ENCODE measurements at regions not wholly inside any gene's neighbourhood (a gene's known extent, or its start where the extent isn't known, plus 50 kb on each side); places are given as distances from the start of the nearest gene placed in this dataset.

DNA sequence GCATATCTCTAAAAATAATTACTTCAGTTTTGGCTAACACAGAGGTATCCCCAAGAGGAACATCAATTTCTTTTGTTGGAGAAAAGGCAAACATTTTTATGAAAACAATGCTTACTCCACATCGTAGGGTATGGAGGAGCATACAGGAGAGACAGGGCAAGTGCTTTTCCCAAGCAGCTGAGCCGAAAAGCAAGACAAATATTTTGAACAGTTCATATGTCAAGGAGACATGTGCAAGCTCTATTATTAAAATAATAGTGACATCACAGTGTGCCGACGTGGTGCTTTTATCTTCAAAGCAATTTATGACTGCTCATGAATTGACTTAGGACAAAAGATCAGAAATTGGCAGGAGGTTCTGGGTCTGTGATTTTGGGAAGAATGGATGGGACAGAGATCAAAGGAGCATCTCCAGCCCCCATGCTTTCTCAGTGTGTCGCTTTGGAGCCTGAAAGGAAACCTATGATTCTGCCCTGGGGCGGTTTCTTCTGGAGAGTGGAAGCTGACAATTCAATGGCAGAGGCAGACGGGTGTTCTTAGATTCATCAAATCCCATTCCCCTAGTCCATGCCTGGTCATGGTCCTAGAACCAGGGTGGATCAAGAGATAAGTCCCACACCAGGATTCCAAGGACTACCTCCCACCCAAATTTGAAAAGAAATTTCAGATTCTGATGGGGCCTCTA is 97.1 kb downstream of the JCAD start:
- no peaks in the 10 kb centered on the region for H3K36me3 ChIP-seq (ENCODE audit: insufficient read depth, low read length)
- peaks cover 2% of the 10 kb centered on the region for H3K27me3 ChIP-seq (ENCODE audit: insufficient read depth, low read length)
- H2AFZ ChIP-seq (ENCODE audit: low read depth, low read length): no peak overlapping the region
- H3K9me3 ChIP-seq (ENCODE audit: low read length): no peaks in the 10 kb centered on the region
- H3K4me1 ChIP-seq (ENCODE audit: insufficient read depth, low read length): peaks cover 9% of the 10 kb centered on the region
- no peak overlapping the region for H3K4me3 ChIP-seq (ENCODE audit: low read length)

DNA sequence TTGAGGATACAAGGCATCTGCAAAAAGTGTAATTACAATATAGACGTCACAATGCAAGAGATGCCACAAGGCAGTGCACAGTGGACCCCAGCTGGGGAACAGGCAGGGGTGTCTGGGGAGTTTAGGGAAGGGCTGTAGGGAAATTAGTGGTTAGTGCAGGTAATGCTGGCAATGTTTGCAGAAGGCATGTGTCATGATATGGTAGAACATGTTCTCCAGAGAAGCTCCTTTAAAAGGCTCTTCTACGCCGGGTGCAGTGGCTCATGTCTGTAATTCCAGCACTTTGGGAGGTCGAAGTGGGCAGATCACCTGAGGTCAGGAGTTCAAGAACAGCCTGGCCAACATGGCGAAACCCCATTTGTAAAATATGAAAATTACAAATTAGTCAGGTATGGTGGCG is 98.0 kb downstream of the JCAD start:
- Histone ChIP-seq H3K9me3 (ENCODE audit: low read length) (no peaks in the 10 kb centered on the region), H3K4me3 (ENCODE audit: low read length) (no peak overlapping the region), H3K36me3 (ENCODE audit: insufficient read depth, low read length) (no peaks in the 10 kb centered on the region), H3K4me1 (ENCODE audit: insufficient read depth, low read length) (peaks cover 10% of the 10 kb centered on the region), H2AFZ (ENCODE audit: low read depth, low read length) (no peak overlapping the region), H3K27me3 (ENCODE audit: insufficient read depth, low read length) (peaks cover 2% of the 10 kb centered on the region)

GRCh38 chr10:29960261-29960660 is 99.1 kb downstream of the JCAD start:
- Histone ChIP-seq H3K4me1 (ENCODE audit: insufficient read depth, low read length) (peaks cover 10% of the 10 kb centered on the region), H3K9me3 (ENCODE audit: low read length) (no peaks in the 10 kb centered on the region), H3K36me3 (ENCODE audit: insufficient read depth, low read length) (no peaks in the 10 kb centered on the region), H3K4me3 (ENCODE audit: low read length) (no peak overlapping the region), H2AFZ (ENCODE audit: low read depth, low read length) (no peak overlapping the region), H3K27me3 (ENCODE audit: insufficient read depth, low read length) (peaks cover 2% of the 10 kb centered on the region)

GRCh38 chr10:29959586-29959985 is 99.8 kb downstream of the JCAD start:
- Histone ChIP-seq H3K4me3 (ENCODE audit: low read length) (no peak overlapping the region), H3K27me3 (ENCODE audit: insufficient read depth, low read length) (peaks cover 2% of the 10 kb centered on the region), H3K4me1 (ENCODE audit: insufficient read depth, low read length) (peaks cover 10% of the 10 kb centered on the region), H2AFZ (ENCODE audit: low read depth, low read length) (no peak overlapping the region), H3K9me3 (ENCODE audit: low read length) (no peaks in the 10 kb centered on the region), H3K36me3 (ENCODE audit: insufficient read depth, low read length) (no peaks in the 10 kb centered on the region)

GRCh38 chr10:29958440-29958839 is 100.9 kb downstream of the JCAD start:
- Histone ChIP-seq H2AFZ (ENCODE audit: low read depth, low read length) (no peak overlapping the region), H3K36me3 (ENCODE audit: insufficient read depth, low read length) (no peaks in the 10 kb centered on the region), H3K27me3 (ENCODE audit: insufficient read depth, low read length) (peaks cover 2% of the 10 kb centered on the region), H3K4me1 (ENCODE audit: insufficient read depth, low read length) (peaks cover 10% of the 10 kb centered on the region), H3K9me3 (ENCODE audit: low read length) (no peaks in the 10 kb centered on the region), H3K4me3 (ENCODE audit: low read length) (no peak overlapping the region)

- Histone ChIP-seq H3K27me3 (ENCODE audit: insufficient read depth, low read length) (peaks cover 2% of the 10 kb centered on the region), H2AFZ (ENCODE audit: low read depth, low read length) (no peak overlapping the region), H3K4me1 (ENCODE audit: insufficient read depth, low read length) (peaks cover 10% of the 10 kb centered on the region), H3K36me3 (ENCODE audit: insufficient read depth, low read length) (no peaks in the 10 kb centered on the region), H3K4me3 (ENCODE audit: low read length) (no peak overlapping the region), H3K9me3 (ENCODE audit: low read length) (no peaks in the 10 kb centered on the region)
Observed at GRCh38 chr10:29957907-29958331, 101.5 kb downstream of the JCAD start.

DNA sequence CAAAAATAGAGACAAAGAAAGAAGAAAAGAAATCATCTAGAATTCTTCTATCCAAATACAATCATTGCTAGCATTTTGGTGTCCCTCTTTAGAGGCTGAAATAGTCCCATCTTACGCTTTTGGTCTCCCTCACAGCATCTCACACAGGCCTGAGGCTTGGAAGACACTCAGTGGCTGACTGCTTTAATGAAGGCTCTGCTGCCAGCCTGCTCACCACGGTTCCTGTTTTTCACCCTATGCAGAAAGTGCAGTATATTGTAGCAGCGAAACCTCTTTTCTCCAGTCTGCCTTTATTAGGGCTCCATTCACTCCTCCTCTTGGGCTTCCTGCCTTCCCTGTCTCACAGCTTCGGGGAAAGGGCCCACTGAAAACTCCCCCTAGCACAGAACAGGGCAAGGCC is 102.2 kb downstream of the JCAD start:
- no peaks in the 10 kb centered on the region for H3K36me3 ChIP-seq (ENCODE audit: insufficient read depth, low read length)
- no peak overlapping the region for H2AFZ ChIP-seq (ENCODE audit: low read depth, low read length)
- peaks cover 2% of the 10 kb centered on the region for H3K27me3 ChIP-seq (ENCODE audit: insufficient read depth, low read length)
- H3K9me3 ChIP-seq (ENCODE audit: low read length): no peaks in the 10 kb centered on the region
- H3K4me1 ChIP-seq (ENCODE audit: insufficient read depth, low read length): peaks cover 10% of the 10 kb centered on the region
- H3K4me3 ChIP-seq (ENCODE audit: low read length): no peak overlapping the region

DNA sequence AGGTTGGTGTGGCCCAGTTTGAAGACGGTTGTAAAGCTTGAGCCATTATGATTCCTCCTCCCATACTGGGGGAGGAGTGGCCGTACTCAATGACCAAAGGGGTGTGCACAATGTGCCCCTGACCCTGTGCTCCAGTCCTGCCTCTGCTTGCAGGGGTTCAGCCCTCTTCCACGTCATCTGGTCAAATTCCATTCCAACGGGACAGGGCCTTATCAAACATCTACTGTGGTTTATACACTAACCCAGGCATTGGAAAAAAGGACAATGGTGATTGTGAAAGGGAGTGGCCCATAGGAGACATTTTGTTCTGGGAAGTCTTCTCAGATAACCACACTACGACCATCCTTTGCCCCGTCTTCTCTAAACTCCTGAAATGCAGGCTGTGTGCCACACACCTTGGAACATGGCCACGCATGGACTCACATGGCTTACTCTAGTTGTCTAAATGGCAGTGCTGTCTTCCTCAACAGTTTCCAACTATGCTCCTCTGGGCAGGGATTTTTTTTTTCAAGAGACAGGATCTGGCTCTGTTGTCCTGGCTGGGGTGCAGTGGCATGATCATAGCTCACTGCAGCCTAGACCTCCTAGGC is 103.0 kb downstream of the JCAD start:
- Histone ChIP-seq H3K36me3 (ENCODE audit: insufficient read depth, low read length) (no peaks in the 10 kb centered on the region), H3K9me3 (ENCODE audit: low read length) (no peaks in the 10 kb centered on the region), H3K27me3 (ENCODE audit: insufficient read depth, low read length) (peaks cover 2% of the 10 kb centered on the region), H2AFZ (ENCODE audit: low read depth, low read length) (no peak overlapping the region), H3K4me1 (ENCODE audit: insufficient read depth, low read length) (peaks cover 10% of the 10 kb centered on the region), H3K4me3 (ENCODE audit: low read length) (no peak overlapping the region)

GRCh38 chr10:29955329-29955935 is 104.0 kb downstream of the JCAD start:
- H3K4me1 ChIP-seq (ENCODE audit: insufficient read depth, low read length): peaks cover 10% of the 10 kb centered on the region
- H2AFZ ChIP-seq (ENCODE audit: low read depth, low read length): no peak overlapping the region
- H3K27me3 ChIP-seq (ENCODE audit: insufficient read depth, low read length): peaks cover 4% of the 10 kb centered on the region
- H3K36me3 ChIP-seq (ENCODE audit: insufficient read depth, low read length): no peaks in the 10 kb centered on the region
- no peaks in the 10 kb centered on the region for H3K9me3 ChIP-seq (ENCODE audit: low read length)
- H3K4me3 ChIP-seq (ENCODE audit: low read length): no peak overlapping the region

- Histone ChIP-seq H3K27me3 (ENCODE audit: insufficient read depth, low read length) (peaks cover 3% of the 10 kb centered on the region), H3K9me3 (ENCODE audit: low read length) (no peaks in the 10 kb centered on the region), H3K4me3 (ENCODE audit: low read length) (no peak overlapping the region), H2AFZ (ENCODE audit: low read depth, low read length) (no peak overlapping the region), H3K36me3 (ENCODE audit: insufficient read depth, low read length) (no peaks in the 10 kb centered on the region), H3K4me1 (ENCODE audit: insufficient read depth, low read length) (no peaks in the 10 kb centered on the region)
Observed at GRCh38 chr10:29951441-29951931, 107.9 kb downstream of the JCAD start.

- Histone ChIP-seq H2AFZ (ENCODE audit: low read depth, low read length) (no peak overlapping the region), H3K4me3 (ENCODE audit: low read length) (no peak overlapping the region), H3K4me1 (ENCODE audit: insufficient read depth, low read length) (no peaks in the 10 kb centered on the region), H3K36me3 (ENCODE audit: insufficient read depth, low read length) (no peaks in the 10 kb centered on the region), H3K27me3 (ENCODE audit: insufficient read depth, low read length) (peaks cover 3% of the 10 kb centered on the region), H3K9me3 (ENCODE audit: low read length) (no peaks in the 10 kb centered on the region)
Observed at GRCh38 chr10:29950391-29950790, 109.0 kb downstream of the JCAD start.

DNA sequence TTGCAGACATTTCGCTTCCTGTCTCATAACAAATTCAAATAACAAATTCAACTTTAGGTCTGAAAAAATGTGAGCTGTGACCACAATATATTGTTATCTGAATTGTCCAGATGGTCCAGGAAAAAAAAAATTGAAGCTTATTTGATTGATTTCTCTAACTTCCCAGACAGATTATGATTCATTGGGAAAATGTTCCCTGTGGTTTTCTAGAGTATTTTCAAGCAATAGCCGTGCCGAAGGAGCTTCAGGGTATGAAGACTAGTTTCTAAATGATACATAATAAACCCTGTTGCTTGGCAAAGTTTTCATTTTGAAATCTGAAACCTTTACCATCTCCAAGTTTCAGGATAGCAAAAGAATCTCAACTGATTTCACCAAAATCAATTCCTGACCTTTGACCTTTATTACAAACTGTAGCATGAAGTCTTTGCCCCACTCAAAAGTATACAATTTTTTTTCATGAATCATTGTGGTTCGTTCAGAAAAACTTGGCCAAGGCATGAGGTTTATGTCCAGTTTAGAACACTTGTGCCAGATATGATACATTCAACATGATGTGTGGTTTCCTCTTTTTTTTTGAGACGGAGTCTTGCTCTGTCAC is 109.9 kb downstream of the JCAD start:
- Histone ChIP-seq H3K4me3 (ENCODE audit: low read length) (no peak overlapping the region), H3K4me1 (ENCODE audit: insufficient read depth, low read length) (no peaks in the 10 kb centered on the region), H3K36me3 (ENCODE audit: insufficient read depth, low read length) (no peaks in the 10 kb centered on the region), H3K27me3 (ENCODE audit: insufficient read depth, low read length) (peaks cover 3% of the 10 kb centered on the region), H3K9me3 (ENCODE audit: low read length) (no peaks in the 10 kb centered on the region), H2AFZ (ENCODE audit: low read depth, low read length) (no peak overlapping the region)

GRCh38 chr10:29948881-29949355 is 110.5 kb downstream of the JCAD start:
- Histone ChIP-seq H2AFZ (ENCODE audit: low read depth, low read length) (no peak overlapping the region), H3K27me3 (ENCODE audit: insufficient read depth, low read length) (peaks cover 3% of the 10 kb centered on the region), H3K4me3 (ENCODE audit: low read length) (no peak overlapping the region), H3K4me1 (ENCODE audit: insufficient read depth, low read length) (no peaks in the 10 kb centered on the region), H3K9me3 (ENCODE audit: low read length) (no peaks in the 10 kb centered on the region), H3K36me3 (ENCODE audit: insufficient read depth, low read length) (no peaks in the 10 kb centered on the region)

All from neuron (in vitro differentiated cells).